ENCODE measurements at regions not wholly inside any gene's neighbourhood (a gene's known extent, or its start where the extent isn't known, plus 50 kb on each side); places are given as distances from the start of the nearest gene placed in this dataset.

DNA sequence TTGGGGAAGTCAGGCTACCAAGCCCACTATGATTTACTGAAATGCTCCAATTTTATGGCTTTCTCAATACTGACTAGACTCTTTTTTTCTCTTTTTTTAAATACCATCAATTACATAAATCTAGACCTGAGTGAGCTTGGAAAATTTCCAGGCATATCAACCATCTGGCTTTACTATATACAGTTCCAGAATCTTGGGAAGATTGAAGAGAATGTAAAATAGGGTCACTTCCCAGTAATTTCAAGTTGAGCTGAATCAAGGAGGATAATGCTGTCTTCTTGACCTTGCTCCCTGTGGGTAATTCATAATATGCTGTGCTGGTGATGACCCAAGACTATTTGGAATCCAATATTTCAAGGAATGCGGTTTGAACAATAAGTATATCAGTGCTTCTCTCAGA lies 108.1 kb downstream of the MAP3K21 start:
- no peak for DNase-seq (ENCODE audit: low spot score)

More for the DNA sequence above, 108.1 kb downstream of the MAP3K21 start:
- no peak overlapping the region for H3K27ac ChIP-seq (ENCODE audit: low read depth)
- H3K4me3 ChIP-seq, result no peak overlapping the region
- no peak overlapping the region for H3K4me2 ChIP-seq
- peaks cover 5% of the 10 kb centered on the region for H3K27me3 Mint-ChIP-seq (ENCODE audit: insufficient read depth, low read depth, poor library complexity)
- no peak overlapping the region for H2AFZ ChIP-seq
- H3K9me3 Mint-ChIP-seq, result peaks cover 3% of the 10 kb centered on the region; the same call in 1 of the 3 replicates
- no peaks in the 10 kb centered on the region for H3K27me3 ChIP-seq (ENCODE audit: insufficient read depth)
- H3K27ac Mint-ChIP-seq, result no peak overlapping the region
- no peaks in the 10 kb centered on the region for H3K9me2 ChIP-seq (ENCODE audit: insufficient read depth)
- no peaks in the 10 kb centered on the region; the same call in 2 of the 3 replicates for H3K36me3 Mint-ChIP-seq (ENCODE audit: low read depth)
- TF ChIP-seq, protein P1, sequence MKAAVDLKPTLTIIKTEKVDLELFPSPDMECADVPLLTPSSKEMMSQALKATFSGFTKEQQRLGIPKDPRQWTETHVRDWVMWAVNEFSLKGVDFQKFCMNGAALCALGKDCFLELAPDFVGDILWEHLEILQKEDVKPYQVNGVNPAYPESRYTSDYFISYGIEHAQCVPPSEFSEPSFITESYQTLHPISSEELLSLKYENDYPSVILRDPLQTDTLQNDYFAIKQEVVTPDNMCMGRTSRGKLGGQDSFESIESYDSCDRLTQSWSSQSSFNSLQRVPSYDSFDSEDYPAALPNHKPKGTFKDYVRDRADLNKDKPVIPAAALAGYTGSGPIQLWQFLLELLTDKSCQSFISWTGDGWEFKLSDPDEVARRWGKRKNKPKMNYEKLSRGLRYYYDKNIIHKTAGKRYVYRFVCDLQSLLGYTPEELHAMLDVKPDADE (IDR thresholded peaks at IDR 0.05), result no peak
- no peak for TF ChIP-seq JUNB (IDR thresholded peaks at IDR 0.05; ENCODE audit: unreplicated experiment)
- TF ChIP-seq, protein P2, sequence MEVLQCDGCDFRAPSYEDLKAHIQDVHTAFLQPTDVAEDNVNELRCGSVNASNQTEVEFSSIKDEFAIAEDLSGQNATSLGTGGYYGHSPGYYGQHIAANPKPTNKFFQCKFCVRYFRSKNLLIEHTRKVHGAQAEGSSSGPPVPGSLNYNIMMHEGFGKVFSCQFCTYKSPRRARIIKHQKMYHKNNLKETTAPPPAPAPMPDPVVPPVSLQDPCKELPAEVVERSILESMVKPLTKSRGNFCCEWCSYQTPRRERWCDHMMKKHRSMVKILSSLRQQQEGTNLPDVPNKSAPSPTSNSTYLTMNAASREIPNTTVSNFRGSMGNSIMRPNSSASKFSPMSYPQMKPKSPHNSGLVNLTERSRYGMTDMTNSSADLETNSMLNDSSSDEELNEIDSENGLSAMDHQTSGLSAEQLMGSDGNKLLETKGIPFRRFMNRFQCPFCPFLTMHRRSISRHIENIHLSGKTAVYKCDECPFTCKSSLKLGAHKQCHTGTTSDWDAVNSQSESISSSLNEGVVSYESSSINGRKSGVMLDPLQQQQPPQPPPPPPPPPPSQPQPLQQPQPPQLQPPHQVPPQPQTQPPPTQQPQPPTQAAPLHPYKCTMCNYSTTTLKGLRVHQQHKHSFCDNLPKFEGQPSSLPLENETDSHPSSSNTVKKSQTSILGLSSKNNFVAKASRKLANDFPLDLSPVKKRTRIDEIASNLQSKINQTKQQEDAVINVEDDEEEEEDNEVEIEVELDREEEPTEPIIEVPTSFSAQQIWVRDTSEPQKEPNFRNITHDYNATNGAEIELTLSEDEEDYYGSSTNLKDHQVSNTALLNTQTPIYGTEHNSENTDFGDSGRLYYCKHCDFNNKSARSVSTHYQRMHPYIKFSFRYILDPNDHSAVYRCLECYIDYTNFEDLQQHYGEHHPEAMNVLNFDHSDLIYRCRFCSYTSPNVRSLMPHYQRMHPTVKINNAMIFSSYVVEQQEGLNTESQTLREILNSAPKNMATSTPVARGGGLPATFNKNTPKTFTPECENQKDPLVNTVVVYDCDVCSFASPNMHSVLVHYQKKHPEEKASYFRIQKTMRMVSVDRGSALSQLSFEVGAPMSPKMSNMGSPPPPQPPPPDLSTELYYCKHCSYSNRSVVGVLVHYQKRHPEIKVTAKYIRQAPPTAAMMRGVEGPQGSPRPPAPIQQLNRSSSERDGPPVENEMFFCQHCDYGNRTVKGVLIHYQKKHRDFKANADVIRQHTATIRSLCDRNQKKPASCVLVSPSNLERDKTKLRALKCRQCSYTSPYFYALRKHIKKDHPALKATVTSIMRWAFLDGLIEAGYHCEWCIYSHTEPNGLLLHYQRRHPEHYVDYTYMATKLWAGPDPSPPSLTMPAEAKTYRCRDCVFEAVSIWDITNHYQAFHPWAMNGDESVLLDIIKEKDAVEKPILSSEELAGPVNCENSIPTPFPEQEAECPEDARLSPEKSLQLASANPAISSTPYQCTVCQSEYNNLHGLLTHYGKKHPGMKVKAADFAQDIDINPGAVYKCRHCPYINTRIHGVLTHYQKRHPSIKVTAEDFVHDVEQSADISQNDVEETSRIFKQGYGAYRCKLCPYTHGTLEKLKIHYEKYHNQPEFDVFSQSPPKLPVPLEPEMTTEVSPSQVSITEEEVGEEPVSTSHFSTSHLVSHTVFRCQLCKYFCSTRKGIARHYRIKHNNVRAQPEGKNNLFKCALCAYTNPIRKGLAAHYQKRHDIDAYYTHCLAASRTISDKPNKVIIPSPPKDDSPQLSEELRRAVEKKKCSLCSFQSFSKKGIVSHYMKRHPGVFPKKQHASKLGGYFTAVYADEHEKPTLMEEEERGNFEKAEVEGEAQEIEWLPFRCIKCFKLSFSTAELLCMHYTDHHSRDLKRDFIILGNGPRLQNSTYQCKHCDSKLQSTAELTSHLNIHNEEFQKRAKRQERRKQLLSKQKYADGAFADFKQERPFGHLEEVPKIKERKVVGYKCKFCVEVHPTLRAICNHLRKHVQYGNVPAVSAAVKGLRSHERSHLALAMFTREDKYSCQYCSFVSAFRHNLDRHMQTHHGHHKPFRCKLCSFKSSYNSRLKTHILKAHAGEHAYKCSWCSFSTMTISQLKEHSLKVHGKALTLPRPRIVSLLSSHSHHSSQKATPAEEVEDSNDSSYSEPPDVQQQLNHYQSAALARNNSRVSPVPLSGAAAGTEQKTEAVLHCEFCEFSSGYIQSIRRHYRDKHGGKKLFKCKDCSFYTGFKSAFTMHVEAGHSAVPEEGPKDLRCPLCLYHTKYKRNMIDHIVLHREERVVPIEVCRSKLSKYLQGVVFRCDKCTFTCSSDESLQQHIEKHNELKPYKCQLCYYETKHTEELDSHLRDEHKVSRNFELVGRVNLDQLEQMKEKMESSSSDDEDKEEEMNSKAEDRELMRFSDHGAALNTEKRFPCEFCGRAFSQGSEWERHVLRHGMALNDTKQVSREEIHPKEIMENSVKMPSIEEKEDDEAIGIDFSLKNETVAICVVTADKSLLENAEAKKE (CRISPR knock-in tag; IDR thresholded peaks at IDR 0.05), result no peak
- no peak for TF ChIP-seq CREB1 (CRISPR knock-in tag; IDR thresholded peaks at IDR 0.05; ENCODE audit: low read depth)
- no peak for TF ChIP-seq STAT1 (IDR thresholded peaks at IDR 0.05; ENCODE audit: unreplicated experiment)
- TF ChIP-seq ZNF114 (CRISPR knock-in tag; IDR thresholded peaks at IDR 0.05), result no peak
- H3K4me1 ChIP-seq (ENCODE audit: insufficient read depth), result peaks cover 9% of the 10 kb centered on the region
- no peak for ATAC-seq
- H3F3A ChIP-seq (replicated peaks; ENCODE audit: low read depth), result no peaks in the 10 kb centered on the region
- H3K4me3 Mint-ChIP-seq, result no peak overlapping the region
- H3K4me1 Mint-ChIP-seq, result peaks cover 8% of the 10 kb centered on the region
- no peaks in the 10 kb centered on the region for H4K20me1 ChIP-seq (replicated peaks; ENCODE audit: insufficient read depth)
- no peaks in the 10 kb centered on the region for H3K36me3 ChIP-seq (ENCODE audit: insufficient read depth)
- no peaks in the 10 kb centered on the region for H3K79me2 ChIP-seq (replicated peaks; ENCODE audit: insufficient read depth)

Measured in GM23338 (cell line).